NCI-H774 (cell line): ENCODE measurements at regions not wholly inside any gene's neighbourhood (a gene's known extent, or its start where the extent isn't known, plus 50 kb on each side); places are given as distances from the start of the nearest gene placed in this dataset.

ENCODE experiments used
- DNase-seq: peaks from one replicate; lab custom pipeline; 2025; lab: John Stamatoyannopoulos, UW

- no peak for DNase-seq
Observed at GRCh38 chr7:15751191-15751701, 64.8 kb upstream of the MEOX2 start.

- DNase-seq: no peak
Observed at GRCh38 chr7:15750727-15751126, 64.2 kb upstream of the MEOX2 start.

- DNase-seq: no peak
Observed at GRCh38 chr7:15749631-15750030, 63.1 kb upstream of the MEOX2 start.

GRCh38 chr7:15747712-15748111, 61.2 kb upstream of the MEOX2 start:
- DNase-seq: no peak

- DNase-seq: no peak
Observed at GRCh38 chr7:15747301-15747700, 60.8 kb upstream of the MEOX2 start.

GRCh38 chr7:15743926-15744480, 57.5 kb upstream of the MEOX2 start:
- no peak for DNase-seq

GRCh38 chr7:15737601-15738000, 51.1 kb upstream of the MEOX2 start:
- no peak for DNase-seq
